ENCODE measurements at regions not wholly inside any gene's neighbourhood (a gene's known extent, or its start where the extent isn't known, plus 50 kb on each side); places are given as distances from the start of the nearest gene placed in this dataset.

- DNase-seq (ENCODE audit: extremely low read depth, low read depth), result no peak
- TF ChIP-seq CTCF (IDR thresholded peaks at IDR 0.05; ENCODE audit: low read depth, low read length, missing control alignments), result no peak
- H3K4me3 ChIP-seq (replicated peaks; ENCODE audit: low read depth, low read length), result no peak overlapping the region
Measured at GRCh38 chr11:101777476-101777875, 137.3 kb upstream of the CEP126 start.

GRCh38 chr11:101775033-101775432, 139.8 kb upstream of the CEP126 start:
- no peak for TF ChIP-seq CTCF (IDR thresholded peaks at IDR 0.05; ENCODE audit: low read depth, low read length, missing control alignments)
- no peak overlapping the region for H3K4me3 ChIP-seq (replicated peaks; ENCODE audit: low read depth, low read length)
- DNase-seq (ENCODE audit: extremely low read depth, low read depth), result no peak

GRCh38 chr11:101770648-101771047, 144.2 kb upstream of the CEP126 start:
- no peak overlapping the region for H3K4me3 ChIP-seq (replicated peaks; ENCODE audit: low read depth, low read length)
- no peak for TF ChIP-seq CTCF (IDR thresholded peaks at IDR 0.05; ENCODE audit: low read depth, low read length, missing control alignments)
- DNase-seq (ENCODE audit: extremely low read depth, low read depth), result no peak

GRCh38 chr11:101765932-101766331, 148.9 kb upstream of the CEP126 start:
- no peak for DNase-seq (ENCODE audit: extremely low read depth, low read depth)
- no peak for TF ChIP-seq CTCF (IDR thresholded peaks at IDR 0.05; ENCODE audit: low read depth, low read length, missing control alignments)
- H3K4me3 ChIP-seq (replicated peaks; ENCODE audit: low read depth, low read length), result no peak overlapping the region

- peak; percentile 15 for TF ChIP-seq CTCF (IDR thresholded peaks at IDR 0.05; ENCODE audit: low read depth, low read length, missing control alignments)
- no peak overlapping the region for H3K4me3 ChIP-seq (replicated peaks; ENCODE audit: low read depth, low read length)
- no peak for DNase-seq (ENCODE audit: extremely low read depth, low read depth)
Measured at GRCh38 chr11:101759771-101760450, 154.9 kb upstream of the CEP126 start.

- no peak overlapping the region for H3K4me3 ChIP-seq (replicated peaks; ENCODE audit: low read depth, low read length)
- TF ChIP-seq CTCF (IDR thresholded peaks at IDR 0.05; ENCODE audit: low read depth, low read length, missing control alignments), result no peak
- no peak for DNase-seq (ENCODE audit: extremely low read depth, low read depth)
Measured at GRCh38 chr11:101757741-101758140, 157.1 kb upstream of the CEP126 start.

All from HFF-Myc (cell line).